ENCODE measurements at regions not wholly inside any gene's neighbourhood (a gene's known extent, or its start where the extent isn't known, plus 50 kb on each side); places are given as distances from the start of the nearest gene placed in this dataset.

GRCh38 chr12:92556141-92556540, 146.6 kb upstream of the PLEKHG7 start:
- no peak for TF ChIP-seq CTCF (conservative IDR thresholded peaks at IDR 0.05)
- TF ChIP-seq EZH2 (IDR thresholded peaks at IDR 0.05; ENCODE audit: low read depth), result no peak
